SK-N-MC (cell line): ENCODE measurements at regions not wholly inside any gene's neighbourhood (a gene's known extent, or its start where the extent isn't known, plus 50 kb on each side); places are given as distances from the start of the nearest gene placed in this dataset.

Experiments used
- DNase-seq: peaks from one replicate; pipeline ENCODE4 v3.0.0-alpha.2; 2011; ENCODE audit warnings: low read depth, low spot score
- H3K27ac ChIP-seq: fragments of 200-600 bp; sonication (generic); 2 replicates; pipeline ENCODE4 v1.5.1; 2016; ENCODE audit warnings: mixed run types
- H3K36me3 ChIP-seq: fragments of 200-600 bp; sonication (generic); 2 replicates; pipeline ENCODE4 v1.6.1; 2017; ENCODE audit warnings: antibody characterized with exemption, low read length, mixed read lengths; ENCODE audit not compliant: insufficient read depth
- H3K4me3 ChIP-seq: fragments of 200-600 bp; sonication (generic); 2 replicates; pipeline ENCODE4 v1.5.1; 2016
- H3K9ac ChIP-seq: fragments of 200-600 bp; sonication (generic); 2 replicates; pipeline ENCODE4 v1.8.0; 2017; ENCODE audit warnings: mixed run types, mixed read lengths; ENCODE audit not compliant: insufficient read length
- H3K9me3 ChIP-seq: fragments of 200-600 bp; sonication (generic); 2 replicates; pipeline ENCODE4 v1.6.1; 2017; ENCODE audit warnings: low read depth, mild to moderate bottlenecking, antibody characterized with exemption, low read length, moderate library complexity, mixed read lengths
- EZH2 ChIP-seq: fragments of 200-600 bp; sonication (generic); IDR thresholded peaks from one replicate; pipeline ENCODE4 v1.6.1; 2017; ENCODE audit warnings: antibody characterized with exemption
- FOXP2 ChIP-seq: optimal IDR thresholded peaks from 2 replicates; pipeline ENCODE3; 2011; ENCODE audit warnings: mild to moderate bottlenecking, moderate library complexity; ENCODE audit not compliant: insufficient read depth; ENCODE audit errors: extremely low read length, control extremely low read depth
- POLR2AphosphoS5 ChIP-seq: IDR thresholded peaks from 2 replicates; pipeline ENCODE4 v1.6.1; 2012; ENCODE audit warnings: mild to moderate bottlenecking, low read depth, low read length, borderline replicate concordance

- Histone ChIP-seq H3K4me3 (no peak overlapping the region), H3K36me3 (no peaks in the 10 kb centered on the region), H3K9ac (no peak overlapping the region), H3K9me3 (no peaks in the 10 kb centered on the region), H3K27ac (no peak overlapping the region)
- no peak for TF ChIP-seq EZH2
- no peak for TF ChIP-seq FOXP2
- TF ChIP-seq POLR2AphosphoS5 = no peak
- no peak for DNase-seq
Measured at GRCh38 chr11:116525961-116526495, 246.8 kb downstream of the BUD13 start.

- no peaks in the 10 kb centered on the region for H3K36me3 ChIP-seq
- no peak overlapping the region for H3K27ac ChIP-seq
- TF ChIP-seq EZH2 = no peak
- no peak for TF ChIP-seq FOXP2
- no peak for TF ChIP-seq POLR2AphosphoS5
- no peak for DNase-seq
- H3K4me3 ChIP-seq = no peak overlapping the region
- no peak overlapping the region for H3K9ac ChIP-seq
- H3K9me3 ChIP-seq = no peaks in the 10 kb centered on the region
Measured at GRCh38 chr11:116519499-116519898, 253.3 kb downstream of the BUD13 start.

GRCh38 chr11:116518141-116518540, 254.6 kb downstream of the BUD13 start:
- H3K4me3 ChIP-seq = no peak overlapping the region
- no peaks in the 10 kb centered on the region for H3K9me3 ChIP-seq
- H3K36me3 ChIP-seq = no peaks in the 10 kb centered on the region
- H3K9ac ChIP-seq = no peak overlapping the region
- no peak for DNase-seq
- H3K27ac ChIP-seq = no peak overlapping the region
- TF ChIP-seq POLR2AphosphoS5 (no peak), EZH2 (no peak), FOXP2 (no peak)

GRCh38 chr11:116517584-116517983, 255.2 kb downstream of the BUD13 start:
- H3K27ac ChIP-seq = no peak overlapping the region
- TF ChIP-seq POLR2AphosphoS5 (no peak), FOXP2 (no peak), EZH2 (no peak)
- H3K4me3 ChIP-seq = no peak overlapping the region
- H3K9me3 ChIP-seq = no peaks in the 10 kb centered on the region
- H3K36me3 ChIP-seq = no peaks in the 10 kb centered on the region
- no peak for DNase-seq
- no peak overlapping the region for H3K9ac ChIP-seq

- no peak for TF ChIP-seq EZH2
- TF ChIP-seq POLR2AphosphoS5 = no peak
- no peak for TF ChIP-seq FOXP2
- Histone ChIP-seq H3K9me3 (no peaks in the 10 kb centered on the region), H3K9ac (no peak overlapping the region), H3K4me3 (no peak overlapping the region), H3K27ac (no peak overlapping the region), H3K36me3 (no peaks in the 10 kb centered on the region)
- DNase-seq = no peak
Measured at GRCh38 chr11:116517077-116517476, 255.7 kb downstream of the BUD13 start.

GRCh38 chr11:116515664-116516184, 257.1 kb downstream of the BUD13 start:
- no peak overlapping the region for H3K4me3 ChIP-seq

GRCh38 chr11:116513894-116514293, 258.9 kb downstream of the BUD13 start:
- no peaks in the 10 kb centered on the region for H3K9me3 ChIP-seq
- H3K36me3 ChIP-seq = no peaks in the 10 kb centered on the region
- no peak overlapping the region for H3K27ac ChIP-seq
- no peak for TF ChIP-seq EZH2
- no peak for TF ChIP-seq FOXP2
- TF ChIP-seq POLR2AphosphoS5 = no peak
- H3K4me3 ChIP-seq = no peak overlapping the region
- no peak overlapping the region for H3K9ac ChIP-seq
- DNase-seq = peak; percentile 32

More at GRCh38 chr11:116515664-116516184, 257.1 kb downstream of the BUD13 start:
- Histone ChIP-seq H3K36me3 (no peaks in the 10 kb centered on the region), H3K9ac (no peak overlapping the region), H3K9me3 (no peaks in the 10 kb centered on the region), H3K27ac (no peak overlapping the region)
- no peak for TF ChIP-seq POLR2AphosphoS5
- TF ChIP-seq FOXP2 = no peak
- TF ChIP-seq EZH2 = no peak
- no peak for DNase-seq

GRCh38 chr11:116513278-116513823, 259.4 kb downstream of the BUD13 start:
- Histone ChIP-seq H3K9me3 (no peaks in the 10 kb centered on the region), H3K36me3 (no peaks in the 10 kb centered on the region), H3K9ac (no peak overlapping the region), H3K4me3 (no peak overlapping the region), H3K27ac (no peak overlapping the region)
- TF ChIP-seq EZH2 (no peak), POLR2AphosphoS5 (no peak), FOXP2 (no peak)
- no peak for DNase-seq

- Histone ChIP-seq H3K9me3 (no peaks in the 10 kb centered on the region), H3K4me3 (no peak overlapping the region), H3K9ac (no peak overlapping the region), H3K36me3 (no peaks in the 10 kb centered on the region), H3K27ac (no peak overlapping the region)
- TF ChIP-seq EZH2 (no peak), POLR2AphosphoS5 (no peak), FOXP2 (no peak)
- DNase-seq = no peak
Measured at GRCh38 chr11:116512841-116513240, 259.9 kb downstream of the BUD13 start.
